MM.1S (cell line): ENCODE measurements at regions not wholly inside any gene's neighbourhood (a gene's known extent, or its start where the extent isn't known, plus 50 kb on each side); places are given as distances from the start of the nearest gene placed in this dataset.

Experiments used
- DNase-seq: peaks from one replicate; pipeline ENCODE4 v3.0.0-alpha.2; 2015
- H2AFZ ChIP-seq: fragments of 300-600 bp; sonication (generic); 2 replicates; pipeline ENCODE4 v1.6.0; 2016; ENCODE audit warnings: antibody characterized with exemption, low read length
- H3F3A ChIP-seq: fragments of 300-600 bp; sonication (generic); 2 replicates; pipeline ENCODE4 v1.6.1; 2016; ENCODE audit warnings: mild to moderate bottlenecking, antibody characterized with exemption, low read length, moderate library complexity, mixed read lengths; ENCODE audit not compliant: insufficient read depth
- H3K27ac ChIP-seq: fragments of 300-600 bp; sonication (generic); 2 replicates; pipeline ENCODE4 v1.5.1; 2016; ENCODE audit warnings: mild to moderate bottlenecking, low read length
- H3K27me3 ChIP-seq: fragments of 300-600 bp; sonication (generic); replicated peaks from 2 replicates; pipeline ENCODE4 v1.6.0; 2016; ENCODE audit warnings: low read length; ENCODE audit not compliant: insufficient read depth
- H3K36me3 ChIP-seq: fragments of 300-600 bp; sonication (generic); replicated peaks from 2 replicates; pipeline ENCODE4 v1.6.1; 2016; ENCODE audit warnings: mild to moderate bottlenecking, low read length, mixed read lengths; ENCODE audit not compliant: insufficient read depth
- H3K4me1 ChIP-seq: fragments of 300-600 bp; sonication (generic); 2 replicates; pipeline ENCODE4 v1.6.1; 2016; ENCODE audit warnings: low read length, mixed read lengths
- H3K4me2 ChIP-seq: fragments of 300-600 bp; sonication (generic); 2 replicates; pipeline ENCODE4 v1.6.0; 2016; ENCODE audit warnings: low read depth, low read length
- H3K4me3 ChIP-seq: fragments of 300-600 bp; sonication (generic); 2 replicates; pipeline ENCODE4 v1.5.1; 2016; ENCODE audit warnings: low read length, mixed read lengths
- H3K79me2 ChIP-seq: fragments of 300-600 bp; sonication (generic); 2 replicates; pipeline ENCODE4 v1.6.1; 2016; ENCODE audit warnings: mixed run types, low read length, mixed read lengths
- H3K9ac ChIP-seq: fragments of 300-600 bp; sonication (generic); 2 replicates; pipeline ENCODE4 v1.6.1; 2016; ENCODE audit warnings: low read length, mixed read lengths
- H3K9me2 ChIP-seq: fragments of 300-600 bp; sonication (generic); replicated peaks from 2 replicates; pipeline ENCODE4 v1.6.1; 2016; ENCODE audit warnings: mild to moderate bottlenecking, low read length, mixed read lengths; ENCODE audit not compliant: insufficient read depth
- H3K9me3 ChIP-seq: fragments of 300-600 bp; sonication (generic); replicated peaks from 2 replicates; pipeline ENCODE4 v1.6.1; 2016; ENCODE audit warnings: mild to moderate bottlenecking, low read length, mixed read lengths; ENCODE audit not compliant: insufficient read depth
- H4K20me1 ChIP-seq: fragments of 300-600 bp; sonication (generic); 2 replicates; pipeline ENCODE4 v1.6.1; 2016; ENCODE audit warnings: mild to moderate bottlenecking, low read length, moderate library complexity, mixed read lengths; ENCODE audit not compliant: insufficient read depth
- EZH2 ChIP-seq: fragments of 300-600 bp; sonication (generic); optimal IDR thresholded peaks from 2 replicates; pipeline ENCODE3; 2017; ENCODE audit warnings: low read depth, mild to moderate bottlenecking, antibody characterized with exemption, low read length, mixed read lengths
- EZH2phosphoT487 ChIP-seq: fragments of 300-600 bp; sonication (generic); IDR thresholded peaks from 2 replicates; pipeline ENCODE4 v1.6.1; 2018; ENCODE audit warnings: antibody characterized with exemption, low read length
- TF ChIP-seq, protein P1 (sequence below): fragments of 300-600 bp; sonication (generic); IDR thresholded peaks from 2 replicates; pipeline ENCODE4 v1.5.1; 2016; ENCODE audit warnings: antibody characterized with exemption, low read length, mixed read lengths

DNA sequence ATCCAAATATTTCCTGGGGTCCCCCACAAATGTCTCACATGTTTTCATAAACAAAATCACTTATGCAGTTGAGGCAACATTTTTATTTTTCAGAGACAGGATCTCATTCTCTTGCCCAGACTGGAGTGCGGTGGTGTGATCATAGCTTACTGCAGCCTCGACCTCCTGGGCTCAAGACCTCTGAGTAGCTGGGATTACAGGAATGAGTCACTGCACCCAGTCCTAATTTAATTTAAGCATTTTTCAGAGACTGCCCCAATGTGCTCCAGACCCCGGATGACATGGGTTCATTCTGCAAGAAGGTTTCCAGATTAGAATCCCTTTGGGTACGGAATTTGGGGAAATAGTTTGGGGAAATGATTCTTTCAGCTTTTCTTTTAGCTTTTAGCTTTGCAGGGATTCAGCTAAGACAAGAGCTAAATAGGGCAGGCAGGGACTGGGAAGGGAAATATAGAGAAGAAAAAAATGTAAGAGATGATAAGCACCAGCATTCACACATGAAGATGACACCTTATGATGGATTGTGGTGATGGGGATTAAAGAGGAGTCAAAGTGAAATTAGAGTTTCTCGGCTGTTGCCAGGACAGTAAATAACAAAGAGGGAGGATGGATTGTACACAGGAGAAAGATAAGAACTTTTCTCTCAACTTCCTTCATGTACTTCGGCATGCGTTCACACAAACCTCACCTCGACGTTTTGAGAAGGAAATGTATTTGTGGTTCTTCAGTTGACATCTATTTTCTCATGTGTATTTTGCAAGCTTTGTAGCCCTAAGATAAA lies 169.4 kb upstream of the TAB2 start:
- H3K9ac ChIP-seq = no peak overlapping the region
- no peaks in the 10 kb centered on the region for H3K79me2 ChIP-seq
- H3K4me1 ChIP-seq = no peaks in the 10 kb centered on the region
- H3K36me3 ChIP-seq = no peaks in the 10 kb centered on the region
- H3K9me3 ChIP-seq = no peaks in the 10 kb centered on the region
- H3K27me3 ChIP-seq = no peaks in the 10 kb centered on the region
- H4K20me1 ChIP-seq = no peaks in the 10 kb centered on the region
- H3K27ac ChIP-seq = no peak overlapping the region
- no peaks in the 10 kb centered on the region for H3K9me2 ChIP-seq
- no peak overlapping the region for H3K4me2 ChIP-seq
- TF ChIP-seq EZH2 (no peak), EZH2phosphoT487 (no peak)
- TF ChIP-seq, protein P1, sequence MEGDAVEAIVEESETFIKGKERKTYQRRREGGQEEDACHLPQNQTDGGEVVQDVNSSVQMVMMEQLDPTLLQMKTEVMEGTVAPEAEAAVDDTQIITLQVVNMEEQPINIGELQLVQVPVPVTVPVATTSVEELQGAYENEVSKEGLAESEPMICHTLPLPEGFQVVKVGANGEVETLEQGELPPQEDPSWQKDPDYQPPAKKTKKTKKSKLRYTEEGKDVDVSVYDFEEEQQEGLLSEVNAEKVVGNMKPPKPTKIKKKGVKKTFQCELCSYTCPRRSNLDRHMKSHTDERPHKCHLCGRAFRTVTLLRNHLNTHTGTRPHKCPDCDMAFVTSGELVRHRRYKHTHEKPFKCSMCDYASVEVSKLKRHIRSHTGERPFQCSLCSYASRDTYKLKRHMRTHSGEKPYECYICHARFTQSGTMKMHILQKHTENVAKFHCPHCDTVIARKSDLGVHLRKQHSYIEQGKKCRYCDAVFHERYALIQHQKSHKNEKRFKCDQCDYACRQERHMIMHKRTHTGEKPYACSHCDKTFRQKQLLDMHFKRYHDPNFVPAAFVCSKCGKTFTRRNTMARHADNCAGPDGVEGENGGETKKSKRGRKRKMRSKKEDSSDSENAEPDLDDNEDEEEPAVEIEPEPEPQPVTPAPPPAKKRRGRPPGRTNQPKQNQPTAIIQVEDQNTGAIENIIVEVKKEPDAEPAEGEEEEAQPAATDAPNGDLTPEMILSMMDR = no peak
- no peaks in the 10 kb centered on the region for H3F3A ChIP-seq
- DNase-seq = no peak
- no peak overlapping the region for H3K4me3 ChIP-seq
- H2AFZ ChIP-seq = no peak overlapping the region

DNA sequence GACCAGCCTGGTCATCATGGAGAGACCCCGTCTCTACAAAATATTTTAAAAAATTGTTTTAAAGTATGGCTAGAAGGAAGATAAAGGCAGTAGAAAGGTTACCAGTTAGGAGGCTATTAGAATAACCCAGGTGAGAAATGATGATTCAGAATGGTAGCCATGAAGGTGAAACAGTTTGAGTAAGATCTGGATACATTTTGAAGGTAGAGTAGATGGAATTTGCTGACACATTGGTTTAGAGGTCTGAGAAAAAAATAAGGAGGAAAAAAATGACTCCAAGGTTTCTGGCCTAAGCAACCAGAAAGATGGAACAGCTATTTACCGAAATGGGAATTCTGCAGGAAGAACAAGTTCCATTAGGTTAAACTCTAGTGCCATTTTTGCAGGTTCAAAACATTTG lies 167.9 kb upstream of the TAB2 start:
- Histone ChIP-seq H3K9ac (no peak overlapping the region), H3K27ac (no peak overlapping the region), H2AFZ (no peak overlapping the region), H3K79me2 (no peaks in the 10 kb centered on the region), H3K9me2 (no peaks in the 10 kb centered on the region), H3K27me3 (no peaks in the 10 kb centered on the region), H3K36me3 (no peaks in the 10 kb centered on the region), H3K9me3 (no peaks in the 10 kb centered on the region), H4K20me1 (no peaks in the 10 kb centered on the region), H3K4me3 (no peak overlapping the region), H3K4me2 (no peak overlapping the region), H3F3A (no peaks in the 10 kb centered on the region), H3K4me1 (no peaks in the 10 kb centered on the region)
- no peak for DNase-seq
- TF ChIP-seq EZH2 (no peak), EZH2phosphoT487 (no peak)
- TF ChIP-seq, protein P1 = no peak

DNA sequence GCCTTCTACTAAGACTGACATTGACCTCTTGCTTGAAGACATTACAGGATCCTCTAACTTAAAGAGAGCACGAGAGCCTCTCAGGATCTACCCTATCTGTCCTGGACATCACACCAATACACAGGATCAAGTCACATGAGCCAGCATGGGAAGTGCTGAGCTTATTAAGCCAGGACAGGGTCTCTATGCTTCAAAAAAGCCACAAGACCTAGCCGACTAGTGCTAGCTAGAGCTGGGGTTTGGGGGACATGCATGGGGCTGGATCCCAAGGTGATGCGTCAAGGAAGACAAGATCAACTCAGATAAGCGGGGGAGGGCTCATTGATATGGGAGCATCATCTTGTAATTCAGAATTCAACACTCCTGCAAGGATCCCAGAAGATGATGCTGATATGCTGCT lies 167.2 kb upstream of the TAB2 start:
- Histone ChIP-seq H3K9me3 (no peaks in the 10 kb centered on the region), H3K4me2 (no peak overlapping the region), H3K36me3 (no peaks in the 10 kb centered on the region), H3K9me2 (no peaks in the 10 kb centered on the region), H3K9ac (no peak overlapping the region), H2AFZ (no peak overlapping the region), H3K4me3 (no peak overlapping the region), H4K20me1 (no peaks in the 10 kb centered on the region), H3K79me2 (no peaks in the 10 kb centered on the region), H3K4me1 (no peaks in the 10 kb centered on the region), H3K27me3 (no peaks in the 10 kb centered on the region), H3K27ac (no peak overlapping the region), H3F3A (no peaks in the 10 kb centered on the region)
- DNase-seq = no peak
- TF ChIP-seq EZH2 (no peak), EZH2phosphoT487 (no peak)
- TF ChIP-seq, protein P1 = no peak
